ENCODE measurements at regions not wholly inside any gene's neighbourhood (a gene's known extent, or its start where the extent isn't known, plus 50 kb on each side); places are given as distances from the start of the nearest gene placed in this dataset.

DNA sequence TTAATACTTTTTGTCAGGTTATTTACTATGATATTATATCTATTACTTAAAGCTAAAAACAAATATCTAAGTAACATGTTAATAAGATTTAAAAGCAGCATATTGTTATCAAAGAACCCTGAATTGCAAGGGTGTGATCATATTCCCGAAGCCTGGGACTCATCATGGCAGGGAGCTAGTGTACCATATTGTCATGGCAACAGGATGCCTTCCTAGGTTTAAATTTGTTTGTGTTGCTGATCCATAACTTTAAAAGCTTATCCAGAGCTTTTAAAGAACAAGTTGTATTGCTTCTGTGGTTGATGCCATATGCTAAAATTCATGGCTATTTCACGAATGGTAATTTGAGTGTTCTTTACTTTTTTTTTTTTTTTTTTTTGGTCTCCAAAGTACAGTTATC is 500.5 kb downstream of the NAV3 start:
- DNase-seq (ENCODE audit: low spot score) = no peak
- Histone ChIP-seq H3K4me3 (no peak overlapping the region), H3K27ac (no peak overlapping the region)
- TF ChIP-seq, protein P1, sequence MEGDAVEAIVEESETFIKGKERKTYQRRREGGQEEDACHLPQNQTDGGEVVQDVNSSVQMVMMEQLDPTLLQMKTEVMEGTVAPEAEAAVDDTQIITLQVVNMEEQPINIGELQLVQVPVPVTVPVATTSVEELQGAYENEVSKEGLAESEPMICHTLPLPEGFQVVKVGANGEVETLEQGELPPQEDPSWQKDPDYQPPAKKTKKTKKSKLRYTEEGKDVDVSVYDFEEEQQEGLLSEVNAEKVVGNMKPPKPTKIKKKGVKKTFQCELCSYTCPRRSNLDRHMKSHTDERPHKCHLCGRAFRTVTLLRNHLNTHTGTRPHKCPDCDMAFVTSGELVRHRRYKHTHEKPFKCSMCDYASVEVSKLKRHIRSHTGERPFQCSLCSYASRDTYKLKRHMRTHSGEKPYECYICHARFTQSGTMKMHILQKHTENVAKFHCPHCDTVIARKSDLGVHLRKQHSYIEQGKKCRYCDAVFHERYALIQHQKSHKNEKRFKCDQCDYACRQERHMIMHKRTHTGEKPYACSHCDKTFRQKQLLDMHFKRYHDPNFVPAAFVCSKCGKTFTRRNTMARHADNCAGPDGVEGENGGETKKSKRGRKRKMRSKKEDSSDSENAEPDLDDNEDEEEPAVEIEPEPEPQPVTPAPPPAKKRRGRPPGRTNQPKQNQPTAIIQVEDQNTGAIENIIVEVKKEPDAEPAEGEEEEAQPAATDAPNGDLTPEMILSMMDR (IDR thresholded peaks at IDR 0.05) = no peak

- TF ChIP-seq, protein P1 (IDR thresholded peaks at IDR 0.05) = no peak
- Histone ChIP-seq H3K27ac (no peak overlapping the region), H3K4me3 (no peak overlapping the region)
- no peak for DNase-seq (ENCODE audit: low spot score)
These were observed 501.1 kb downstream of the NAV3 start for GRCh38 chr12:78331753-78332152.

- TF ChIP-seq, protein P1 (IDR thresholded peaks at IDR 0.05) = no peak
- DNase-seq (ENCODE audit: low spot score) = no peak
These were observed 507.5 kb downstream of the NAV3 start for GRCh38 chr12:78338054-78338785.

GRCh38 chr12:78340406-78340805 is 509.7 kb downstream of the NAV3 start:
- H3K4me3 ChIP-seq = no peak overlapping the region
- TF ChIP-seq, protein P1 (IDR thresholded peaks at IDR 0.05) = no peak
- H3K27ac ChIP-seq = no peak overlapping the region
- DNase-seq (ENCODE audit: low spot score) = no peak

More at GRCh38 chr12:78338054-78338785, 507.5 kb downstream of the NAV3 start:
- Histone ChIP-seq H3K27ac (no peak overlapping the region), H3K4me3 (no peak overlapping the region)

DNA sequence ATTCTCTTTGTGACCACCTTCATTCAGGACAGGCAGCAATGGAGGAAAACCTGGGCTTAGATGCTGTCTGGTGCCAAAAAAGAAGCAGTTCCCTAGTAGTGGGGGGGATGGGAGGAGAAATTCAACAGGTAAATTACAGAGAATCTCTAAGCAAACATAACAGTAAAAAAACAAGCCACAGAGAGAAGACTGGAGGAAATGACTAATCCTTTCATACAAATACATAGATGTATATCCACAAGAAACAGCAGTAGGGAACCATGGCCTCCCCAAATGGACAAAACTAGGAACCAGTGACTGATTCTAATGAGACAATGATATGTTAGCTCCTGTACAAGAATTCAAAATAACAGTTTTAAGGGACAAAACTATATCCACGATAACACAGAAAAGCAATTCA is 513.0 kb downstream of the NAV3 start:
- TF ChIP-seq, protein P1 (IDR thresholded peaks at IDR 0.05) = no peak
- H3K4me3 ChIP-seq = no peak overlapping the region
- H3K27ac ChIP-seq = no peak overlapping the region
- no peak for DNase-seq (ENCODE audit: low spot score)

DNA sequence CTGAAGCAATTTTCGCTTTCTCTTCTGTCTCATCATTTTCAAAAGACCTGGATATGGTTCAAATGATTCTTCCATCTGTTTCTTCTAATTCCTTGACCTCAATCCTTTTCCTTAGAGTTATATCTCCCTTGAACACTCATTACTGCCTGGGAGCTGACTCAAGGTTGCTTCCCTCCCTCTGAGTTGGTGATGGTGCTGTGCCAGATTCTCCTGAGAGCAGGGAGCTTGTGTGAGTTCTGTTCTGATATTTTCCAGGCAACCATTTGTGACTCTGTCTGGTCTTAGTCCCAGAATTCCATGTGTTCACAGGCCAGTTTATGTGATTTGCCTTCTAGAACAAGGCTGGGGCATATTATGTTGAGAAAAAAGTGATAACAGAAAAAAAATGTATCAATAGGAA is 505.1 kb upstream of the SYT1 start:
- TF ChIP-seq, protein P1 (IDR thresholded peaks at IDR 0.05) = no peak

DNA sequence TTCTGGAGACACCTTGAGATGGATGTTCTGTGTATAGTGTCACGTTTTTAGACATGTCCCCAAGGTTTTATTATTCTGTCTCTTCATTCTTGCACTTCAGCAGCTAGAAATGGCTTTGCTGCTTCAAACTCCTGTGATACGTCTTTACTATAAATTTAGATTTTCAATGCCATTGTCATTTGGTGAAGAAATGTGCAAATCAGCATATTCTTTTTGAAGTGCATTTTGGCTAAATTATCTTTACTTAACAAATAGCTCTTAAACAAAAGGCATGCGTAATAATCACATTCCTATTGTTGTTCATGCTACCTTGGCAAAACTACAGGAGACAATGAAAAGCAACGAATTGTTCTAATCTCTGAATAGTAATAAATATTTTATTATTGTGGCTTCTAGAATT is 502.9 kb upstream of the SYT1 start:
- no peak for DNase-seq (ENCODE audit: low spot score)
- Histone ChIP-seq H3K4me3 (no peak overlapping the region), H3K27ac (no peak overlapping the region)
- TF ChIP-seq, protein P1 (IDR thresholded peaks at IDR 0.05) = no peak

More for the DNA sequence above, 505.1 kb upstream of the SYT1 start:
- no peak for DNase-seq (ENCODE audit: low spot score)
- H3K4me3 ChIP-seq = no peak overlapping the region
- no peak overlapping the region for H3K27ac ChIP-seq
